ENCODE measurements at regions not wholly inside any gene's neighbourhood (a gene's known extent, or its start where the extent isn't known, plus 50 kb on each side); places are given as distances from the start of the nearest gene placed in this dataset.

DNA sequence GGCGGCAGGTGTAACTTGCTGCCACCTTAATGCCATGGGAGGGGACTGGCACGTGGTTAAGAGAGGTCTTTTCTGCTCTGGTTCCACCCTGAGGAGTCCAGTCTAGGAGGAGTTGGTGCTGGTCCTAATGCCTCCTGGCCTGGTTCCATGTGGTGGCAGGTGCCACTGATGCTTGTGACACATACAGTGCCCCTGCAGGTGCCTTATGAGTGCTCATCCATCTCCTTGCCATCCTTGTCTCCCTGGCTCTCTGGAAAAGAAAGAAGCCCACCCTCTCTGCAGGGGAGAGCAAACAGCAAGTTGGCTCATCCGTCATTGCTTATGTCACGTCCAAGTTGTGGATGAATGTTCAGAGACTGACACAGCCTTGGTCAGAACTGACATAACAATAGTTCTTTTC is 175.8 kb upstream of the DPH6 start:
- Histone ChIP-seq H3K4me3 (ENCODE audit: low read depth in 2 of 2, low read length in 2 of 2) (no peak overlapping the region), H3K27ac (ENCODE audit: low read length) (no peak overlapping the region), H3K36me3 (ENCODE audit: control insufficient read depth, insufficient read depth, low read length) (no peaks in the 10 kb centered on the region), H3K9me3 (ENCODE audit: control insufficient read depth, insufficient read depth, low read depth, low read length) (no peaks in the 10 kb centered on the region), H3K27me3 (ENCODE audit: control insufficient read depth, insufficient read depth, low read length) (no peaks in the 10 kb centered on the region), H3K4me1 (ENCODE audit: control insufficient read depth, insufficient read depth, low read length) (no peaks in the 10 kb centered on the region)
- ChIA-PET CTCF (no interaction called here), POLR2A (no interaction called here)
- intact Hi-C loops (cut with micrococcal nuclease; ENCODE audit: unreplicated experiment): no loop called here
- no TSS peak for BruUV-seq (replicated peaks)
- no peak for ATAC-seq
- DNase-seq (ENCODE audit: low read depth, low spot score): no peak
- TF ChIP-seq, protein P1, sequence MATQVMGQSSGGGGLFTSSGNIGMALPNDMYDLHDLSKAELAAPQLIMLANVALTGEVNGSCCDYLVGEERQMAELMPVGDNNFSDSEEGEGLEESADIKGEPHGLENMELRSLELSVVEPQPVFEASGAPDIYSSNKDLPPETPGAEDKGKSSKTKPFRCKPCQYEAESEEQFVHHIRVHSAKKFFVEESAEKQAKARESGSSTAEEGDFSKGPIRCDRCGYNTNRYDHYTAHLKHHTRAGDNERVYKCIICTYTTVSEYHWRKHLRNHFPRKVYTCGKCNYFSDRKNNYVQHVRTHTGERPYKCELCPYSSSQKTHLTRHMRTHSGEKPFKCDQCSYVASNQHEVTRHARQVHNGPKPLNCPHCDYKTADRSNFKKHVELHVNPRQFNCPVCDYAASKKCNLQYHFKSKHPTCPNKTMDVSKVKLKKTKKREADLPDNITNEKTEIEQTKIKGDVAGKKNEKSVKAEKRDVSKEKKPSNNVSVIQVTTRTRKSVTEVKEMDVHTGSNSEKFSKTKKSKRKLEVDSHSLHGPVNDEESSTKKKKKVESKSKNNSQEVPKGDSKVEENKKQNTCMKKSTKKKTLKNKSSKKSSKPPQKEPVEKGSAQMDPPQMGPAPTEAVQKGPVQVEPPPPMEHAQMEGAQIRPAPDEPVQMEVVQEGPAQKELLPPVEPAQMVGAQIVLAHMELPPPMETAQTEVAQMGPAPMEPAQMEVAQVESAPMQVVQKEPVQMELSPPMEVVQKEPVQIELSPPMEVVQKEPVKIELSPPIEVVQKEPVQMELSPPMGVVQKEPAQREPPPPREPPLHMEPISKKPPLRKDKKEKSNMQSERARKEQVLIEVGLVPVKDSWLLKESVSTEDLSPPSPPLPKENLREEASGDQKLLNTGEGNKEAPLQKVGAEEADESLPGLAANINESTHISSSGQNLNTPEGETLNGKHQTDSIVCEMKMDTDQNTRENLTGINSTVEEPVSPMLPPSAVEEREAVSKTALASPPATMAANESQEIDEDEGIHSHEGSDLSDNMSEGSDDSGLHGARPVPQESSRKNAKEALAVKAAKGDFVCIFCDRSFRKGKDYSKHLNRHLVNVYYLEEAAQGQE (IDR thresholded peaks at IDR 0.05; ENCODE audit: insufficient read depth in 1 of 2, low read depth in 2 of 2, low read length in 1 of 2): no peak
- no peak for TF ChIP-seq POLR2AphosphoS5 (IDR thresholded peaks at IDR 0.05; ENCODE audit: low read depth, low read length)
- TF ChIP-seq, protein P2, sequence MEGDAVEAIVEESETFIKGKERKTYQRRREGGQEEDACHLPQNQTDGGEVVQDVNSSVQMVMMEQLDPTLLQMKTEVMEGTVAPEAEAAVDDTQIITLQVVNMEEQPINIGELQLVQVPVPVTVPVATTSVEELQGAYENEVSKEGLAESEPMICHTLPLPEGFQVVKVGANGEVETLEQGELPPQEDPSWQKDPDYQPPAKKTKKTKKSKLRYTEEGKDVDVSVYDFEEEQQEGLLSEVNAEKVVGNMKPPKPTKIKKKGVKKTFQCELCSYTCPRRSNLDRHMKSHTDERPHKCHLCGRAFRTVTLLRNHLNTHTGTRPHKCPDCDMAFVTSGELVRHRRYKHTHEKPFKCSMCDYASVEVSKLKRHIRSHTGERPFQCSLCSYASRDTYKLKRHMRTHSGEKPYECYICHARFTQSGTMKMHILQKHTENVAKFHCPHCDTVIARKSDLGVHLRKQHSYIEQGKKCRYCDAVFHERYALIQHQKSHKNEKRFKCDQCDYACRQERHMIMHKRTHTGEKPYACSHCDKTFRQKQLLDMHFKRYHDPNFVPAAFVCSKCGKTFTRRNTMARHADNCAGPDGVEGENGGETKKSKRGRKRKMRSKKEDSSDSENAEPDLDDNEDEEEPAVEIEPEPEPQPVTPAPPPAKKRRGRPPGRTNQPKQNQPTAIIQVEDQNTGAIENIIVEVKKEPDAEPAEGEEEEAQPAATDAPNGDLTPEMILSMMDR (IDR thresholded peaks at IDR 0.05): no peak
- no peak for TF ChIP-seq SIN3A (IDR thresholded peaks at IDR 0.05; ENCODE audit: borderline replicate concordance, insufficient read depth, low read depth, low read length)
- no peak for TF ChIP-seq TCF7L2 (IDR thresholded peaks at IDR 0.05; ENCODE audit: low read depth, low read length)
- in situ Hi-C loops (cut with HindIII; ENCODE audit: low pct_unique_long_range_greater_than_20kb, low sequenced_read_pairs): no loop called here

DNA sequence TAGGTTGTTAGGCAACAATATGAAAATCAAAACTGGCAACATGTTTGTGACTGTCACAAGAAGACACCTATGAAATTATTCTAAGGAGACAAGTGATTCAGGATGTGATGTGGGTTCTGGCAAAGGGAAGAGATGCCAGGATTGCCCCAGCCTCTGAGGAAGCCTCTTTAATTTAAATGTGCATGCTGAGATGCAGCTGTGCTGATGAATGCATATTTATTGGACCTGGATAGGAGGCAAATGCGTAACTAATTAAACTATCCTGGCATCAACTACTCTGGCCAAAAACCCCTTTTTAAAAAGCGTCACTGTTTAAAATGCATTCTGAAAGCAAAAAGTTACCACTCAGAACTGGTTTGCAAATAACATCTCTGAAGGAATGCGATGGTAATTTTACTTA is 176.5 kb upstream of the DPH6 start:
- H3K36me3 ChIP-seq (ENCODE audit: control insufficient read depth, insufficient read depth, low read length): no peaks in the 10 kb centered on the region
- intact Hi-C loops (cut with micrococcal nuclease; ENCODE audit: unreplicated experiment) (no loop called here), in situ Hi-C loops (cut with HindIII; ENCODE audit: low pct_unique_long_range_greater_than_20kb, low sequenced_read_pairs) (no loop called here)
- ATAC-seq (no peak), DNase-seq (ENCODE audit: low read depth, low spot score) (no peak)
- ChIA-PET POLR2A (no interaction called here), CTCF (no interaction called here)
- TF ChIP-seq, protein P2 (IDR thresholded peaks at IDR 0.05): no peak
- TF ChIP-seq POLR2AphosphoS5 (IDR thresholded peaks at IDR 0.05; ENCODE audit: low read depth, low read length): no peak
- TF ChIP-seq TCF7L2 (IDR thresholded peaks at IDR 0.05; ENCODE audit: low read depth, low read length): no peak
- TF ChIP-seq SIN3A (IDR thresholded peaks at IDR 0.05; ENCODE audit: borderline replicate concordance, insufficient read depth, low read depth, low read length): no peak
- TF ChIP-seq, protein P1 (IDR thresholded peaks at IDR 0.05; ENCODE audit: insufficient read depth in 1 of 2, low read depth in 2 of 2, low read length in 1 of 2): no peak
- H3K4me3 ChIP-seq (ENCODE audit: low read depth in 2 of 2, low read length in 2 of 2): no peak overlapping the region
- no peaks in the 10 kb centered on the region for H3K9me3 ChIP-seq (ENCODE audit: control insufficient read depth, insufficient read depth, low read depth, low read length)
- no peaks in the 10 kb centered on the region for H3K27me3 ChIP-seq (ENCODE audit: control insufficient read depth, insufficient read depth, low read length)
- no peaks in the 10 kb centered on the region for H3K4me1 ChIP-seq (ENCODE audit: control insufficient read depth, insufficient read depth, low read length)
- no TSS peak for BruUV-seq (replicated peaks)
- no peak overlapping the region for H3K27ac ChIP-seq (ENCODE audit: low read length)

Data from Panc1 (cell line).